ENCODE measurements at regions not wholly inside any gene's neighbourhood (a gene's known extent, or its start where the extent isn't known, plus 50 kb on each side); places are given as distances from the start of the nearest gene placed in this dataset.

DNA sequence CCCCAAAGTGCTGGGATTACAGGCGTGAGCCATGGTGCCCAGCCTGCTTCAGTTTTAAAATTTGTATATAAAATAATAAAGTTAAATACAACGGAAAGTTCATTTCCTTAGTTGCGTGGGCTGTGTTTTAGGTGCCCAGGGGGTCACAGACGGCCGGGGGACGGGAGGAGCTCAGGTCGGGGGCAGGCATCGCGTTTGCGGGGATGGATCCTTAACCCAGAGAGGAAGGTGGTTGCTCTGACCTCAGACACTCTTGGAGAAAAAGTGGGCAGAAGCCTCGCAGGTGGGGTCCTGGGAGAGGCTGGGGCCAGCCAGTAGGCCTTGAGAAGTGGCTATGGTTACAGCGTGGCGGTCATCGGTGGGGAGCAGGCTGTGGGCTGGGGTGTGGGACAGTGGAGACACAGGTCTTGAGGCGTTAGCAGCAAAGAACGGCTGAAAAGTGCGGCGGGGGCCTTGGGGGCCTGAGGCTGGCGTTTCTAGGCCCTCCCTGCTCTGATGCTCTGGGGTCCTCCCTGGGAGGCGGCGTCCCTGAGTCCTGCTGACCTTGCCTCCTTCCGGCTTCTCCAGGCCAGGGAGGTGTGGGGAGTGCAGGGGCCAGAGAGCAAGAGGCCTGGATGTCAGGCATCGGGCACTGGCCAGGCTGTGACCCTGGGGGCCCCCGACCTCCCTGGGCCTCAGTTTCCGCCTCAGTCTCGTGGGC lies 54.4 kb downstream of the UNCX start:
- TF ChIP-seq EZH2phosphoT487 (IDR thresholded peaks at IDR 0.05; ENCODE audit: borderline replicate concordance, low read depth, low read length), result no peak
- TF ChIP-seq, protein P1, sequence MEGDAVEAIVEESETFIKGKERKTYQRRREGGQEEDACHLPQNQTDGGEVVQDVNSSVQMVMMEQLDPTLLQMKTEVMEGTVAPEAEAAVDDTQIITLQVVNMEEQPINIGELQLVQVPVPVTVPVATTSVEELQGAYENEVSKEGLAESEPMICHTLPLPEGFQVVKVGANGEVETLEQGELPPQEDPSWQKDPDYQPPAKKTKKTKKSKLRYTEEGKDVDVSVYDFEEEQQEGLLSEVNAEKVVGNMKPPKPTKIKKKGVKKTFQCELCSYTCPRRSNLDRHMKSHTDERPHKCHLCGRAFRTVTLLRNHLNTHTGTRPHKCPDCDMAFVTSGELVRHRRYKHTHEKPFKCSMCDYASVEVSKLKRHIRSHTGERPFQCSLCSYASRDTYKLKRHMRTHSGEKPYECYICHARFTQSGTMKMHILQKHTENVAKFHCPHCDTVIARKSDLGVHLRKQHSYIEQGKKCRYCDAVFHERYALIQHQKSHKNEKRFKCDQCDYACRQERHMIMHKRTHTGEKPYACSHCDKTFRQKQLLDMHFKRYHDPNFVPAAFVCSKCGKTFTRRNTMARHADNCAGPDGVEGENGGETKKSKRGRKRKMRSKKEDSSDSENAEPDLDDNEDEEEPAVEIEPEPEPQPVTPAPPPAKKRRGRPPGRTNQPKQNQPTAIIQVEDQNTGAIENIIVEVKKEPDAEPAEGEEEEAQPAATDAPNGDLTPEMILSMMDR (conservative IDR thresholded peaks at IDR 0.05; ENCODE audit: low read length), result no peak
